Endodermal cell (in vitro differentiated cells): ENCODE measurements at regions not wholly inside any gene's neighbourhood (a gene's known extent, or its start where the extent isn't known, plus 50 kb on each side); places are given as distances from the start of the nearest gene placed in this dataset.

Source experiments
- DNase-seq: peaks from one replicate; pipeline ENCODE4 v3.0.0-alpha.2; 2017
- H3K27ac ChIP-seq: 2 replicates; pipeline ENCODE4 v1.5.1; 2013; ENCODE audit warnings: mild to moderate bottlenecking, low read depth, low read length, moderate library complexity
- H3K27me3 ChIP-seq: 2 replicates; pipeline ENCODE4 v1.6.1; 2013; ENCODE audit warnings: mild to moderate bottlenecking, low read length, moderate library complexity; ENCODE audit not compliant: insufficient read depth, control insufficient read depth, poor library complexity, severe bottlenecking
- H3K36me3 ChIP-seq: 2 replicates; pipeline ENCODE4 v1.7.0; 2013; ENCODE audit warnings: mild to moderate bottlenecking, low read length, moderate library complexity; ENCODE audit not compliant: control insufficient read depth, insufficient read depth
- H3K4me1 ChIP-seq: one replicate; pipeline ENCODE4 v1.7.0; 2013; ENCODE audit warnings: low read length; ENCODE audit not compliant: control insufficient read depth, insufficient read depth
- H3K4me3 ChIP-seq: 2 replicates; pipeline ENCODE4 v1.5.1; 2013; ENCODE audit warnings: mild to moderate bottlenecking, low read length, moderate library complexity
- H3K9ac ChIP-seq: 2 replicates; pipeline ENCODE4 v1.6.1; 2013; ENCODE audit warnings: mild to moderate bottlenecking, low read length, moderate library complexity; ENCODE audit not compliant: poor library complexity, severe bottlenecking; ENCODE audit errors: extremely low read depth
- H3K9me3 ChIP-seq: 2 replicates; pipeline ENCODE4 v1.6.1; 2013; ENCODE audit warnings: mild to moderate bottlenecking, low read length, moderate library complexity; ENCODE audit not compliant: control insufficient read depth
- H3K27ac Mint-ChIP-seq: 2 replicates; pipeline ENCODE4 v1.8.0; 2020; ENCODE audit warnings: mixed read lengths
- H3K27me3 Mint-ChIP-seq: 2 replicates; pipeline ENCODE4 v1.8.0; 2021; ENCODE audit warnings: mild to moderate bottlenecking, mixed read lengths; ENCODE audit not compliant: insufficient read depth
- H3K36me3 Mint-ChIP-seq: 2 replicates; pipeline ENCODE4 v1.8.0; 2020; ENCODE audit warnings: low read depth, mixed read lengths
- H3K4me1 Mint-ChIP-seq: 2 replicates; pipeline ENCODE4 v1.8.0; 2020; ENCODE audit warnings: mixed read lengths
- H3K4me3 Mint-ChIP-seq: 2 replicates; pipeline ENCODE4 v1.8.0; 2020; ENCODE audit warnings: mild to moderate bottlenecking, moderate library complexity, mixed read lengths
- H3K9me3 Mint-ChIP-seq: 2 replicates; pipeline ENCODE4 v1.8.0; 2020; ENCODE audit warnings: mild to moderate bottlenecking, mixed read lengths
- WGBS, 2 experiments: methylation state at CpG; one replicate each; pipeline versions ENCODE4 v1.1.5 to v1.1.7; 2013; ENCODE audit warnings: missing lambda C conversion rate in 2 of 2, mixed read lengths in 1 of 2; ENCODE audit not compliant: insufficient coverage in 1 of 2, insufficient read length in 1 of 2; 5-methylcytosine and 5-hydroxymethylcytosine counted together
- TF ChIP-seq, protein P1 (sequence below): fragments of 200-600 bp; sonication (generic); conservative IDR thresholded peaks from 2 replicates; pipeline ENCODE4 v1.5.0; 2021; ENCODE audit warnings: antibody characterized with exemption, mild to moderate bottlenecking

- Mint-ChIP-seq H3K9me3 (no peaks in the 10 kb centered on the region), H3K36me3 (no peaks in the 10 kb centered on the region), H3K4me3 (no peak overlapping the region), H3K27me3 (no peaks in the 10 kb centered on the region), H3K27ac (no peak overlapping the region), H3K4me1 (peaks cover 4% of the 10 kb centered on the region)
- WGBS, 2 experiments = 33 to 74% methylated on average over 2 of the region's 2 CpGs
- H3K27me3 ChIP-seq = no peaks in the 10 kb centered on the region
- no peaks in the 10 kb centered on the region for H3K9me3 ChIP-seq
- no peak overlapping the region for H3K9ac ChIP-seq
- no peak for DNase-seq
- H3K4me1 ChIP-seq = no peaks in the 10 kb centered on the region
- H3K4me3 ChIP-seq = no peak overlapping the region
- TF ChIP-seq, protein P1, sequence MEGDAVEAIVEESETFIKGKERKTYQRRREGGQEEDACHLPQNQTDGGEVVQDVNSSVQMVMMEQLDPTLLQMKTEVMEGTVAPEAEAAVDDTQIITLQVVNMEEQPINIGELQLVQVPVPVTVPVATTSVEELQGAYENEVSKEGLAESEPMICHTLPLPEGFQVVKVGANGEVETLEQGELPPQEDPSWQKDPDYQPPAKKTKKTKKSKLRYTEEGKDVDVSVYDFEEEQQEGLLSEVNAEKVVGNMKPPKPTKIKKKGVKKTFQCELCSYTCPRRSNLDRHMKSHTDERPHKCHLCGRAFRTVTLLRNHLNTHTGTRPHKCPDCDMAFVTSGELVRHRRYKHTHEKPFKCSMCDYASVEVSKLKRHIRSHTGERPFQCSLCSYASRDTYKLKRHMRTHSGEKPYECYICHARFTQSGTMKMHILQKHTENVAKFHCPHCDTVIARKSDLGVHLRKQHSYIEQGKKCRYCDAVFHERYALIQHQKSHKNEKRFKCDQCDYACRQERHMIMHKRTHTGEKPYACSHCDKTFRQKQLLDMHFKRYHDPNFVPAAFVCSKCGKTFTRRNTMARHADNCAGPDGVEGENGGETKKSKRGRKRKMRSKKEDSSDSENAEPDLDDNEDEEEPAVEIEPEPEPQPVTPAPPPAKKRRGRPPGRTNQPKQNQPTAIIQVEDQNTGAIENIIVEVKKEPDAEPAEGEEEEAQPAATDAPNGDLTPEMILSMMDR = no peak
- no peaks in the 10 kb centered on the region for H3K36me3 ChIP-seq
- H3K27ac ChIP-seq = no peak overlapping the region
Measured at GRCh38 chr5:89396278-89396954, 513.4 kb upstream of the MEF2C start.

- peaks cover 4% of the 10 kb centered on the region for H3K4me1 Mint-ChIP-seq
- TF ChIP-seq, protein P1 = no peak
- H3K27ac Mint-ChIP-seq = no peak overlapping the region
- no peaks in the 10 kb centered on the region for H3K27me3 ChIP-seq
- no peaks in the 10 kb centered on the region for H3K4me1 ChIP-seq
- H3K9me3 Mint-ChIP-seq = no peaks in the 10 kb centered on the region
- H3K27ac ChIP-seq = no peak overlapping the region
- no peaks in the 10 kb centered on the region for H3K36me3 ChIP-seq
- no peak overlapping the region for H3K9ac ChIP-seq
- no peaks in the 10 kb centered on the region for H3K9me3 ChIP-seq
- H3K27me3 Mint-ChIP-seq = no peaks in the 10 kb centered on the region
- no peak overlapping the region for H3K4me3 Mint-ChIP-seq
- no peak for DNase-seq
- H3K36me3 Mint-ChIP-seq = no peaks in the 10 kb centered on the region
- no peak overlapping the region for H3K4me3 ChIP-seq
Measured at GRCh38 chr5:89395111-89395510, 512.1 kb upstream of the MEF2C start.

GRCh38 chr5:89388872-89389271 lies 505.9 kb upstream of the MEF2C start:
- no peaks in the 10 kb centered on the region for H3K27me3 ChIP-seq
- WGBS, 2 experiments = 85 to 92% methylated on average over 2 of the region's 2 CpGs
- no peak for DNase-seq
- H3K4me3 Mint-ChIP-seq = no peak overlapping the region
- no peaks in the 10 kb centered on the region for H3K4me1 ChIP-seq
- TF ChIP-seq, protein P1 = no peak
- H3K27ac Mint-ChIP-seq = no peak overlapping the region
- no peak overlapping the region for H3K9ac ChIP-seq
- no peaks in the 10 kb centered on the region for H3K27me3 Mint-ChIP-seq
- H3K4me3 ChIP-seq = no peak overlapping the region
- no peaks in the 10 kb centered on the region for H3K4me1 Mint-ChIP-seq
- no peaks in the 10 kb centered on the region for H3K36me3 Mint-ChIP-seq
- no peak overlapping the region for H3K27ac ChIP-seq
- no peaks in the 10 kb centered on the region for H3K9me3 Mint-ChIP-seq
- H3K9me3 ChIP-seq = no peaks in the 10 kb centered on the region
- no peaks in the 10 kb centered on the region for H3K36me3 ChIP-seq
